ENCODE measurements at regions not wholly inside any gene's neighbourhood (a gene's known extent, or its start where the extent isn't known, plus 50 kb on each side); places are given as distances from the start of the nearest gene placed in this dataset.

DNA sequence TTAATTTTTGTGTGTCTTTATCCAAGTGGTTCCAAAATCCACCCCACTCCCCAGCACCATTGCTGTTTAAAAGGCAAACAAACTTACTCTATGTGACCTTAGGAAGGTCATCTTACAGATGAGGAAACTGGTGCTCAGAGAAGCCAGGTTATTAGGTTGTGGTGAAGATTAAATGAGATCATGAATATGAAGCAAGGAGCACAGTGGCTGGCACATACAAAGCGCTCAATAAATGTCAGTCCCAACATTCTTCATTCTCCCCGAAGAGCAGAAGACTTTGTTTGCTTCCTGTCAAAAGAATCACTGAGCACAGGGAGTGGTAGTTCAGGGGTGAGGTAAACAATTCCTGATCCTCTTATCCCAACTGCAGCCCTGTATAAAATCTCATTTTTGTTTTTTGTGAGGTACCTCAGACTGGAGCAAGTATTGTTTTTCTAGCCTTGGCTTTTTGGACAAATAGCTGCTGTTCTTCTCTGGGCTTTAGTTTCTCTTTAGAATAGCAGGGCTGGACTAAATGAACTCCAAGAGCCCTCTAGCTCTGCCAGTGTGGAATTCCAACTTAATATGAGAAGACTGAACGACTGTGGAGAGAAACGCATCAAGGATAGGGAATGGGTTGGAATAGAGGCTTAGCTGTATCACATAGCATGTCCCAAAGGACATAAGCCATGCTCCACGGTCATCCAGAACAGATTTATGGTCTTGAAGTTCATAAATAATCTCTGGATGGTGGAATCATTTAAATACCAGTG lies 455.3 kb upstream of the USP24 start:
- Histone ChIP-seq H3K4me2 (ENCODE audit: low read length) (no peak overlapping the region), H2BK120ac (ENCODE audit: insufficient read depth, low read length, poor library complexity) (peak overlapping the region; percentile 47), H3K9me3 (ENCODE audit: insufficient read depth, low read depth, low read length) (no peaks in the 10 kb centered on the region), H3K4me3 (ENCODE audit: low read depth, low read length) (no peak overlapping the region), H3K27ac (ENCODE audit: low read depth, low read length) (no peak overlapping the region), H2AFZ (ENCODE audit: insufficient read depth, low read length, poor library complexity) (no peak overlapping the region), H3K79me2 (ENCODE audit: control insufficient read depth, insufficient read depth, low read length, poor library complexity) (peaks cover 3% of the 10 kb centered on the region), H3K4ac (ENCODE audit: low read depth, low read length) (peak overlapping the region; percentile 27), H3K23ac (ENCODE audit: low read length) (no peak overlapping the region), H3K27me3 (ENCODE audit: insufficient read depth, low read length) (no peaks in the 10 kb centered on the region), H4K12ac (ENCODE audit: low read depth, low read length) (no peak overlapping the region), H2AK5ac (ENCODE audit: low read length) (peak overlapping the region; percentile 64), H3K18ac (ENCODE audit: low read length) (no peak overlapping the region), H3K36me3 (ENCODE audit: control insufficient read depth in 1 of 2, insufficient read depth in 2 of 2, low read length in 2 of 2) (no peaks in the 10 kb centered on the region), H2BK12ac (ENCODE audit: low read length) (peak overlapping the region; percentile 81), H2BK5ac (ENCODE audit: low read depth, low read length, poor library complexity) (peak overlapping the region; percentile 33), H3K79me1 (ENCODE audit: low read length) (peaks cover 24% of the 10 kb centered on the region), H4K8ac (ENCODE audit: low read depth, low read length) (no peak overlapping the region), H4K91ac (ENCODE audit: low read depth, low read length) (peak overlapping the region; percentile 57), H3K14ac (ENCODE audit: low read length) (no peak overlapping the region), H3K9ac (ENCODE audit: low read length) (no peak overlapping the region), H3K4me1 (ENCODE audit: control insufficient read depth in 1 of 2, insufficient read depth in 2 of 2, low read length in 2 of 2) (peaks cover 2 to 9% of the 10 kb centered on the region in 2 experiments)
- no CpG with 5 or more reads among the region's 5 CpGs for WGBS (ENCODE audit: extremely low coverage, insufficient coverage, insufficient read length)
- no peak for DNase-seq

DNA sequence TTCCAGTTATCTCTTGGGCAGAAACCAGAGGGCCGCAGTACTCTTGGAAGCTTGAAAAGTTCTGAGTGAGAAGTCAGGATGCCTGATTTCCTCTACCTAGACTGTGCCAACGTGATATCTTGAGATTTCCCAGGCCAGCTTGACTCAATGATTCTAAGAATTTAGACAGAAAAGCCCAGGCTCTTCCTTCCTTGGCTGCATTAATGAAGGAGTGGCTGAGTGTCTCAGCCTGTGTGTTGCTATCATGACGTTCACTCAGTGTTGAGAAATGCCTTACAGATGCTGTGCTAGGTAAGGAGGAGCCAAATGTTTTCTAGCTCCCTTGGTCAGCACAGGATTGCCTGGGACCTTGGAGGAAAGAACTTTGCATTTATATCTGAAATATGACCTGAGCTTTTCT lies 454.1 kb upstream of the USP24 start:
- Histone ChIP-seq H3K9ac (ENCODE audit: low read length) (no peak overlapping the region), H3K4me3 (ENCODE audit: low read depth, low read length) (no peak overlapping the region), H2AK5ac (ENCODE audit: low read length) (no peak overlapping the region), H3K79me2 (ENCODE audit: control insufficient read depth, insufficient read depth, low read length, poor library complexity) (peaks cover 3% of the 10 kb centered on the region), H2BK5ac (ENCODE audit: low read depth, low read length, poor library complexity) (peak overlapping the region; percentile 21), H3K4me2 (ENCODE audit: low read length) (no peak overlapping the region), H3K4ac (ENCODE audit: low read depth, low read length) (no peak overlapping the region), H2AFZ (ENCODE audit: insufficient read depth, low read length, poor library complexity) (no peak overlapping the region), H3K14ac (ENCODE audit: low read length) (no peak overlapping the region), H3K79me1 (ENCODE audit: low read length) (peaks cover 23% of the 10 kb centered on the region), H3K36me3 (ENCODE audit: control insufficient read depth in 1 of 2, insufficient read depth in 2 of 2, low read length in 2 of 2) (no peaks in the 10 kb centered on the region), H3K9me3 (ENCODE audit: insufficient read depth, low read depth, low read length) (no peaks in the 10 kb centered on the region), H2BK12ac (ENCODE audit: low read length) (peak overlapping the region; percentile 27), H4K8ac (ENCODE audit: low read depth, low read length) (peak overlapping the region; percentile 22), H3K27me3 (ENCODE audit: insufficient read depth, low read length) (no peaks in the 10 kb centered on the region), H4K12ac (ENCODE audit: low read depth, low read length) (no peak overlapping the region), H3K23ac (ENCODE audit: low read length) (no peak overlapping the region), H2BK120ac (ENCODE audit: insufficient read depth, low read length, poor library complexity) (peak overlapping the region; percentile 85), H3K4me1 (ENCODE audit: control insufficient read depth in 1 of 2, insufficient read depth in 2 of 2, low read length in 2 of 2) (peaks cover 2 to 9% of the 10 kb centered on the region in 2 experiments), H4K91ac (ENCODE audit: low read depth, low read length) (peak overlapping the region; percentile 22), H3K27ac (ENCODE audit: low read depth, low read length) (peak overlapping the region; percentile 25), H3K18ac (ENCODE audit: low read length) (no peak overlapping the region)
- no CpG with 5 or more reads among the region's 3 CpGs for WGBS (ENCODE audit: extremely low coverage, insufficient coverage, insufficient read length)
- peak in 1 of 2 donors; percentile 23 for DNase-seq

DNA sequence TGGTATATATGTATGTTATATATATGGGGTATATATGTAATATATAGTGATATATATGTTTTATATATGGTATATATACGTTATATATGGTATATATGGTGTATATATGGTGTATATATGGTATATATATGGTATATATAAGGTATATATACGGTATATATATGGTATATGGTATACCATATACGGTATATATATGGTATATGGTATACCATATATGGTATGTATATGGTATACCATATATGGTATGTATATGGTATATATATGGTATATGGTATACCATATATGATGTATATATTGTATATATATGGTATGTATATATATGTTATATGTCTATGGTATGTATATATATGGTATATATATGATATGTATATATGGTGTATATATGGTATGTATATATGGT lies 447.7 kb upstream of the USP24 start:
- Histone ChIP-seq H2BK120ac (ENCODE audit: insufficient read depth, low read length, poor library complexity) (no peak overlapping the region), H4K12ac (ENCODE audit: low read depth, low read length) (no peak overlapping the region), H3K4ac (ENCODE audit: low read depth, low read length) (no peak overlapping the region), H3K9me3 (ENCODE audit: insufficient read depth, low read depth, low read length) (no peaks in the 10 kb centered on the region), H2AK5ac (ENCODE audit: low read length) (no peak overlapping the region), H3K27ac (ENCODE audit: low read depth, low read length) (no peak overlapping the region), H3K9ac (ENCODE audit: low read length) (no peak overlapping the region), H3K79me2 (ENCODE audit: control insufficient read depth, insufficient read depth, low read length, poor library complexity) (no peaks in the 10 kb centered on the region), H3K23ac (ENCODE audit: low read length) (no peak overlapping the region), H2BK5ac (ENCODE audit: low read depth, low read length, poor library complexity) (no peak overlapping the region), H4K91ac (ENCODE audit: low read depth, low read length) (no peak overlapping the region), H3K36me3 (ENCODE audit: control insufficient read depth in 1 of 2, insufficient read depth in 2 of 2, low read length in 2 of 2) (no peaks in the 10 kb centered on the region), H2BK12ac (ENCODE audit: low read length) (no peak overlapping the region), H3K4me1 (ENCODE audit: control insufficient read depth in 1 of 2, insufficient read depth in 2 of 2, low read length in 2 of 2) (no peaks in the 10 kb centered on the region), H3K4me2 (ENCODE audit: low read length) (no peak overlapping the region), H3K14ac (ENCODE audit: low read length) (no peak overlapping the region), H4K8ac (ENCODE audit: low read depth, low read length) (no peak overlapping the region), H3K4me3 (ENCODE audit: low read depth, low read length) (no peak overlapping the region), H3K18ac (ENCODE audit: low read length) (no peak overlapping the region), H2AFZ (ENCODE audit: insufficient read depth, low read length, poor library complexity) (no peak overlapping the region), H3K79me1 (ENCODE audit: low read length) (no peaks in the 10 kb centered on the region), H3K27me3 (ENCODE audit: insufficient read depth, low read length) (no peaks in the 10 kb centered on the region)
- no peak for DNase-seq
- no CpG with 5 or more reads among the region's 3 CpGs for WGBS (ENCODE audit: extremely low coverage, insufficient coverage, insufficient read length)

DNA sequence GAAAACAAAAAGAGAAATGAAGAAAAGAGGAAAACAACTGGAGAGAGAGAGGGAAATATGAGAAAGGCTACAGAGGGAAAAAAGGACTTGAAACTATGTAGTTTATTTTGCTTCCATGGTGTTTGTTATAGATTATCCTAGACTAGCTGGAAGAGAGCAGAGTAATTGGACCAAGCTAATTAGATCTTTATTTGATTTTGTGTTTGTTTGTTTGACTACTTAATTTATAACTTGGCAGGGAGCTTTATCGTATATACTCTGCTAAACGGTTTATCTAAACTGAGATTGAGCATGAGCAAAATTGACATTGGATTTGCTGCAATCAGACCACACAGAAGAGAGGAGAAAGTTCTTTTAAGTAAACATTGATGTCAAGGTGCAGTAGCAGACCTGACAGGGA lies 443.8 kb upstream of the USP24 start:
- no peak for DNase-seq
- H2AK5ac ChIP-seq (ENCODE audit: low read length): no peak overlapping the region
- no peaks in the 10 kb centered on the region for H3K9me3 ChIP-seq (ENCODE audit: insufficient read depth, low read depth, low read length)
- no peak overlapping the region for H4K8ac ChIP-seq (ENCODE audit: low read depth, low read length)
- no peak overlapping the region for H3K23ac ChIP-seq (ENCODE audit: low read length)
- no peak overlapping the region for H3K4me3 ChIP-seq (ENCODE audit: low read depth, low read length)
- no peaks in the 10 kb centered on the region for H3K79me2 ChIP-seq (ENCODE audit: control insufficient read depth, insufficient read depth, low read length, poor library complexity)
- no peak overlapping the region for H3K14ac ChIP-seq (ENCODE audit: low read length)
- H3K9ac ChIP-seq (ENCODE audit: low read length): no peak overlapping the region
- no peak overlapping the region for H2BK120ac ChIP-seq (ENCODE audit: insufficient read depth, low read length, poor library complexity)
- H2BK5ac ChIP-seq (ENCODE audit: low read depth, low read length, poor library complexity): no peak overlapping the region
- no peaks in the 10 kb centered on the region for H3K79me1 ChIP-seq (ENCODE audit: low read length)
- H4K12ac ChIP-seq (ENCODE audit: low read depth, low read length): no peak overlapping the region
- H2AFZ ChIP-seq (ENCODE audit: insufficient read depth, low read length, poor library complexity): no peak overlapping the region
- no peaks in the 10 kb centered on the region for H3K36me3 ChIP-seq (ENCODE audit: control insufficient read depth in 1 of 2, insufficient read depth in 2 of 2, low read length in 2 of 2)
- no peak overlapping the region for H3K4me2 ChIP-seq (ENCODE audit: low read length)
- no peak overlapping the region for H4K91ac ChIP-seq (ENCODE audit: low read depth, low read length)
- no peak overlapping the region for H3K27ac ChIP-seq (ENCODE audit: low read depth, low read length)
- no peaks in the 10 kb centered on the region for H3K4me1 ChIP-seq (ENCODE audit: control insufficient read depth in 1 of 2, insufficient read depth in 2 of 2, low read length in 2 of 2)
- no peak overlapping the region for H2BK12ac ChIP-seq (ENCODE audit: low read length)
- H3K18ac ChIP-seq (ENCODE audit: low read length): no peak overlapping the region
- H3K27me3 ChIP-seq (ENCODE audit: insufficient read depth, low read length): no peaks in the 10 kb centered on the region
- H3K4ac ChIP-seq (ENCODE audit: low read depth, low read length): no peak overlapping the region
- WGBS (ENCODE audit: extremely low coverage, insufficient coverage, insufficient read length): no CpG with 5 or more reads among the region's 2 CpGs

Measured in trophoblast cell (in vitro differentiated cells and primary cell).